ENCODE measurements at regions not wholly inside any gene's neighbourhood (a gene's known extent, or its start where the extent isn't known, plus 50 kb on each side); places are given as distances from the start of the nearest gene placed in this dataset.

GRCh38 chr5:63572740-63573139 lies 389.5 kb downstream of the HTR1A start:
- Histone ChIP-seq H3K4me2 (ENCODE audit: insufficient read depth in 1 of 2, low read depth in 2 of 2, low read length in 2 of 2) (no peak overlapping the region), H3K14ac (ENCODE audit: insufficient read length) (no peak overlapping the region), H4K20me1 (replicated peaks in 1 of 2; ENCODE audit: control insufficient read depth in 1 of 2, insufficient read depth in 2 of 2, low read length in 2 of 2) (no peaks in the 10 kb centered on the region), H3K9ac (replicated peaks in 1 of 4; ENCODE audit: extremely low read depth in 1 of 4, low read depth in 3 of 4, low read length in 3 of 4) (no peak overlapping the region), H3K27me3 (replicated peaks in 1 of 4; ENCODE audit: control insufficient read depth in 3 of 4, extremely low read depth in 1 of 4, insufficient read depth in 3 of 4, low read length in 3 of 4) (no peaks in the 10 kb centered on the region), H3K4ac (replicated peaks; ENCODE audit: insufficient read length, low read depth, low read length) (no peak overlapping the region), H4K91ac (replicated peaks; ENCODE audit: insufficient read length, low read length) (no peak overlapping the region), H3K18ac (ENCODE audit: extremely low read depth, low read length) (no peak overlapping the region), H3K36me3 (ENCODE audit: control insufficient read depth in 2 of 4, insufficient read depth in 4 of 4, low read length in 3 of 4) (no peaks in the 10 kb centered on the region), H2BK120ac (replicated peaks; ENCODE audit: low read depth, low read length) (no peak overlapping the region), H3K79me2 (ENCODE audit: control insufficient read depth in 1 of 2, insufficient read depth in 2 of 2, low read length in 2 of 2) (no peaks in the 10 kb centered on the region), H3K79me1 (ENCODE audit: low read depth, low read length) (no peaks in the 10 kb centered on the region), H3K4me1 (replicated peaks in 1 of 4; ENCODE audit: control insufficient read depth in 3 of 4, insufficient read depth in 4 of 4, low read length in 3 of 4) (no peaks in the 10 kb centered on the region), H3K56ac (replicated peaks; ENCODE audit: insufficient read length, low read depth, low read length) (no peak overlapping the region), H3K23ac (ENCODE audit: insufficient read length) (no peak overlapping the region), H3K27ac (ENCODE audit: low read depth, low read length) (no peak overlapping the region), H2BK20ac (ENCODE audit: low read length) (no peak overlapping the region), H2BK15ac (ENCODE audit: low read length) (no peak overlapping the region), H3K23me2 (ENCODE audit: low read depth, low read length) (no peaks in the 10 kb centered on the region), H2BK5ac (ENCODE audit: low read depth, low read length) (no peak overlapping the region), H4K8ac (ENCODE audit: extremely low read depth, insufficient read depth, low read length) (no peak overlapping the region), H3K9me3 (ENCODE audit: insufficient read depth in 2 of 2, low read depth in 1 of 2, low read length in 1 of 2) (no peaks in the 10 kb centered on the region), H2AFZ (ENCODE audit: low read length) (no peak overlapping the region), H2BK12ac (ENCODE audit: low read depth, low read length) (no peak overlapping the region), H3K4me3 (ENCODE audit: extremely low read depth in 1 of 4, insufficient read depth in 2 of 4, low read depth in 3 of 4, low read length in 4 of 4) (no peak overlapping the region), H2AK5ac (ENCODE audit: low read depth, low read length) (no peak overlapping the region), H4K5ac (ENCODE audit: insufficient read length, low read depth, low read length) (no peak overlapping the region)
- POLR2A ChIA-PET (ENCODE audit: partially characterized antibody), result no interaction called here
- CTCF ChIA-PET (ENCODE audit: partially characterized antibody), result interaction anchor here (0.5 kb wide), 1 partner anchor 455 kb away, joined by 3 read pairs; no protein-coding TSS in a partner anchor
- 91% methylated on average over 1 of the region's 1 CpG; no CpG with 5 or more reads in 1 of the 2 experiments for WGBS, 2 experiments (ENCODE audit: extremely low coverage in 1 of 2, insufficient coverage in 1 of 2, insufficient read length in 1 of 2, insufficient replicate concordance in 2 of 2, low coverage in 1 of 2, low lambda C conversion rate in 2 of 2, missing lambda C conversion rate in 1 of 2)
- FAIRE-seq, result no peak
- DNase-seq (ENCODE audit: low read depth in 1 of 2, low spot score in 2 of 2), result no peak
- TF ChIP-seq CBX8 (IDR thresholded peaks at IDR 0.05; ENCODE audit: borderline replicate concordance, low read depth, low read length) (no peak), HDAC6 (IDR thresholded peaks at IDR 0.05; ENCODE audit: low read depth, low read length) (no peak), KDM5A (IDR thresholded peaks at IDR 0.05; ENCODE audit: low read length) (no peak), JUN (IDR thresholded peaks at IDR 0.05; ENCODE audit: low read depth, low read length) (no peak), TBP (IDR thresholded peaks at IDR 0.05; ENCODE audit: low read depth, low read length) (no peak), USF2 (IDR thresholded peaks at IDR 0.05; ENCODE audit: low read length) (no peak), JUND (IDR thresholded peaks at IDR 0.05; ENCODE audit: low read length) (no peak), RAD21 (IDR thresholded peaks at IDR 0.05 in 1 of 2, conservative IDR thresholded peaks at IDR 0.05 in 1 of 2; ENCODE audit: low read depth in 2 of 2, low read length in 2 of 2) (no peak), EP300 (IDR thresholded peaks at IDR 0.05; ENCODE audit: borderline replicate concordance in 1 of 2, low read depth in 2 of 2, low read length in 2 of 2) (no peak), HDAC2 (IDR thresholded peaks at IDR 0.05; ENCODE audit: borderline replicate concordance in 1 of 2, low read depth in 2 of 2, low read length in 2 of 2) (no peak), MAX (IDR thresholded peaks at IDR 0.05) (no peak), BRCA1 (IDR thresholded peaks at IDR 0.05; ENCODE audit: low read depth, low read length) (no peak), TCF12 (IDR thresholded peaks at IDR 0.05; ENCODE audit: low read depth, low read length) (no peak), TEAD4 (IDR thresholded peaks at IDR 0.05; ENCODE audit: low read depth, low read length) (no peak)

Data from H1 (cell line).